PC-9 (cell line): ENCODE measurements at regions not wholly inside any gene's neighbourhood (a gene's known extent, or its start where the extent isn't known, plus 50 kb on each side); places are given as distances from the start of the nearest gene placed in this dataset.

Experiments used
- EZH2 ChIP-seq: fragments of 200-600 bp; sonication (generic); IDR thresholded peaks from 2 replicates; pipeline ENCODE4 v1.8.0; 2017; ENCODE audit warnings: antibody characterized with exemption, low read depth
- TF ChIP-seq, protein P1 (sequence below): fragments of 200-600 bp; sonication (generic); conservative IDR thresholded peaks from 2 replicates; pipeline ENCODE4 v1.6.1; 2017; ENCODE audit warnings: mixed run types, antibody characterized with exemption, mild to moderate bottlenecking, moderate library complexity

DNA sequence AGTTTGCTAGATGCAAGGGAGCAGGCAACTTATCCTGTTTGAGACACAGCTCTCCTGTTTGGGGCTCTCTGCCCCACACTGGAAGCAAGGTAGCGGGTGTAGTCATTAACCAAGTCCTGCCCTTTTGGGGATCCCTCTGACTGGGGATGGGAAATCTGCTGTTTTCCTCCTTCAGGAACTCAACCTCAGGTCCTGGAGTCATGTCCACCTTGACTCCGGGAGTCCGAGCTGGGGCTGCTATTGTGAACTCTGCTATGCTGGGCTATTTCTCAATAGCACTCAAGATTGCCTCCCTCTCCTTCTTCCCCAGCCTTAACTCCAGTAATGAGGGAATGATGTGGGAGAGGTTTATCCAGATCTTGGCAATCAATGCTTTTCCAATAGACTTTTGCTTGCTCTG lies 54.1 kb upstream of the CHD6 start:
- no peak for TF ChIP-seq EZH2
- TF ChIP-seq, protein P1, sequence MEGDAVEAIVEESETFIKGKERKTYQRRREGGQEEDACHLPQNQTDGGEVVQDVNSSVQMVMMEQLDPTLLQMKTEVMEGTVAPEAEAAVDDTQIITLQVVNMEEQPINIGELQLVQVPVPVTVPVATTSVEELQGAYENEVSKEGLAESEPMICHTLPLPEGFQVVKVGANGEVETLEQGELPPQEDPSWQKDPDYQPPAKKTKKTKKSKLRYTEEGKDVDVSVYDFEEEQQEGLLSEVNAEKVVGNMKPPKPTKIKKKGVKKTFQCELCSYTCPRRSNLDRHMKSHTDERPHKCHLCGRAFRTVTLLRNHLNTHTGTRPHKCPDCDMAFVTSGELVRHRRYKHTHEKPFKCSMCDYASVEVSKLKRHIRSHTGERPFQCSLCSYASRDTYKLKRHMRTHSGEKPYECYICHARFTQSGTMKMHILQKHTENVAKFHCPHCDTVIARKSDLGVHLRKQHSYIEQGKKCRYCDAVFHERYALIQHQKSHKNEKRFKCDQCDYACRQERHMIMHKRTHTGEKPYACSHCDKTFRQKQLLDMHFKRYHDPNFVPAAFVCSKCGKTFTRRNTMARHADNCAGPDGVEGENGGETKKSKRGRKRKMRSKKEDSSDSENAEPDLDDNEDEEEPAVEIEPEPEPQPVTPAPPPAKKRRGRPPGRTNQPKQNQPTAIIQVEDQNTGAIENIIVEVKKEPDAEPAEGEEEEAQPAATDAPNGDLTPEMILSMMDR = no peak
